Tibial nerve (tissue), 4 donors: ENCODE measurements at regions not wholly inside any gene's neighbourhood (a gene's known extent, or its start where the extent isn't known, plus 50 kb on each side); places are given as distances from the start of the nearest gene placed in this dataset.

Experiments
- DNase-seq, 2 donors: peaks; one replicate each; pipeline ENCODE4 v3.0.0-alpha.2; 2019; ENCODE audit warnings: low spot score in 2 of 2
- H3K27ac ChIP-seq, 4 donors: fragments of 200-600 bp; sonication (generic) in 3 of 4; one replicate each; pipeline ENCODE4 v1.5.1; 2017 to 2019; ENCODE audit warnings: mild to moderate bottlenecking in 1 of 4
- H3K27me3 ChIP-seq, 2 donors: fragments of 200-600 bp; sonication (generic) in 1 of 2; one replicate each; pipeline versions ENCODE4 v1.5.1 to v1.6.0; 2017 to 2019
- H3K36me3 ChIP-seq, 3 donors: fragments of 200-600 bp; sonication (generic); one replicate each; pipeline ENCODE4 v1.5.1; 2018 to 2019
- H3K4me1 ChIP-seq, 4 donors: fragments of 200-600 bp; sonication (generic) in 3 of 4; one replicate each; pipeline ENCODE4 v1.5.1; 2017 to 2019
- H3K4me3 ChIP-seq, 4 donors: fragments of 200-600 bp; sonication (generic) in 3 of 4; one replicate each; pipeline ENCODE4 v1.5.1; 2017 to 2019; ENCODE audit warnings: mild to moderate bottlenecking in 1 of 4, moderate library complexity in 1 of 4
- H3K9me3 ChIP-seq, 4 donors: fragments of 200-600 bp; sonication (generic) in 3 of 4; one replicate each; pipeline ENCODE4 v1.5.1; 2017 to 2019
- EP300 ChIP-seq, 2 donors: sonication (generic); formaldehyde crosslinking; IDR thresholded peaks; one replicate each; pipeline ENCODE4 v1.6.1; 2017; ENCODE audit warnings: antibody characterized with exemption in 2 of 2, mild to moderate bottlenecking in 1 of 2
- POLR2A ChIP-seq, 2 donors: fragments of 450-650 bp; IDR thresholded peaks; one replicate each; pipeline ENCODE4 v1.6.1; 2017; ENCODE audit warnings: antibody characterized with exemption in 2 of 2, mild to moderate bottlenecking in 2 of 2, moderate library complexity in 2 of 2
- WGBS, 2 donors: methylation state at CpG; one replicate each; pipeline ENCODE4 v1.1.5; 2018; 5-methylcytosine and 5-hydroxymethylcytosine counted together
- TF ChIP-seq, protein P1 (sequence below), 5 experiments: fragments of 200-600 bp in 3 of 5; fragments of 450-650 bp in 2 of 5; sonication (generic) in 3 of 5; IDR thresholded peaks; one replicate each; pipeline ENCODE4 v1.5.1; 2016 to 2019; ENCODE audit warnings: antibody characterized with exemption in 5 of 5, mild to moderate bottlenecking in 3 of 5, moderate library complexity in 2 of 5

DNA sequence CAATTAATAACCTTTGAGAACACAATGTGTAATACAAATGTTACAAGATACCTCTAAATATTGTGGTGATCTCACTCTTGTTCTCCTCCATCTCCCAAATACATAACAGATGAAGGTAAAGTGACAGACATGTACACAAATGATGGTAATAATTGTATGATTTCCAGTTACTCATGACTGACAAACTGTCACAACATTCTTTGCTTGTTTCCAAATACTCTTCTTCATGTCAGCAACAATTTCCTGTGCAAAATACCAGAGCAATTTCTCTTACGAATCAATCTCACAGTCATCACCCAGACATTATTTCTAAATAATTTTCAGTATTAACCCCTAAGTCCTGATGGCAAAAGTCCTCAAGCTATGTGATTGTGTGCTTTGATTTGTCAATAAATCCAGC, 92.9 kb downstream of the RPS12 start:
- no peak overlapping the region for H3K4me3 ChIP-seq
- H3K9me3 ChIP-seq = no peaks in the 10 kb centered on the region
- no peaks in the 10 kb centered on the region for H3K27me3 ChIP-seq
- WGBS, 2 donors = 32 to 37% methylated on average over 1 of the region's 1 CpG
- TF ChIP-seq EP300 (IDR thresholded peaks at IDR 0.05) = no peak
- no peak for TF ChIP-seq POLR2A (IDR thresholded peaks at IDR 0.05)
- TF ChIP-seq, protein P1, sequence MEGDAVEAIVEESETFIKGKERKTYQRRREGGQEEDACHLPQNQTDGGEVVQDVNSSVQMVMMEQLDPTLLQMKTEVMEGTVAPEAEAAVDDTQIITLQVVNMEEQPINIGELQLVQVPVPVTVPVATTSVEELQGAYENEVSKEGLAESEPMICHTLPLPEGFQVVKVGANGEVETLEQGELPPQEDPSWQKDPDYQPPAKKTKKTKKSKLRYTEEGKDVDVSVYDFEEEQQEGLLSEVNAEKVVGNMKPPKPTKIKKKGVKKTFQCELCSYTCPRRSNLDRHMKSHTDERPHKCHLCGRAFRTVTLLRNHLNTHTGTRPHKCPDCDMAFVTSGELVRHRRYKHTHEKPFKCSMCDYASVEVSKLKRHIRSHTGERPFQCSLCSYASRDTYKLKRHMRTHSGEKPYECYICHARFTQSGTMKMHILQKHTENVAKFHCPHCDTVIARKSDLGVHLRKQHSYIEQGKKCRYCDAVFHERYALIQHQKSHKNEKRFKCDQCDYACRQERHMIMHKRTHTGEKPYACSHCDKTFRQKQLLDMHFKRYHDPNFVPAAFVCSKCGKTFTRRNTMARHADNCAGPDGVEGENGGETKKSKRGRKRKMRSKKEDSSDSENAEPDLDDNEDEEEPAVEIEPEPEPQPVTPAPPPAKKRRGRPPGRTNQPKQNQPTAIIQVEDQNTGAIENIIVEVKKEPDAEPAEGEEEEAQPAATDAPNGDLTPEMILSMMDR (IDR thresholded peaks at IDR 0.05) = no peak
- DNase-seq = no peak
- H3K4me1 ChIP-seq = no peaks in the 10 kb centered on the region
- H3K27ac ChIP-seq = no peak overlapping the region
- no peaks in the 10 kb centered on the region for H3K36me3 ChIP-seq

DNA sequence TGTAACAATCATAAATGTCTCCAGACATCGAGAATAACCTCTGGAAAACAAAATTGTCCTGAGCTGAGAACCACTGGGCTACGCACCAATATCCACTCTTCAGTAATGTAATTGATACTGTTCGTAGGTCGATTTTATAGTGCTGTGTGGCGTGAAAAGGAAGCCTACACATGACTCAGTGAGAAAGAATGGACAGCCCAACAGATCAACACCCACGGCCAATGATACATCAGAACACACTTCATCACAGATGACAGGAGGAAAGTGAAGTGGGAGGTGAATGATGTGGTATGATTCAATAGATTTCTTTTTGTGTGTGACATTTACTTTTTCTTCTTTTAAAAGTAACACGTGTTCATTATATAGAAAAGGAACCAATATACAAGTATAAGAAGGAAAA, 93.5 kb downstream of the RPS12 start:
- no peaks in the 10 kb centered on the region for H3K36me3 ChIP-seq
- DNase-seq = no peak
- TF ChIP-seq, protein P1 (IDR thresholded peaks at IDR 0.05) = no peak
- TF ChIP-seq EP300 (IDR thresholded peaks at IDR 0.05) = no peak
- no peak for TF ChIP-seq POLR2A (IDR thresholded peaks at IDR 0.05)
- no peaks in the 10 kb centered on the region for H3K9me3 ChIP-seq
- WGBS, 2 donors = 77 to 84% methylated on average over 7 of the region's 7 CpGs
- H3K27ac ChIP-seq = no peak overlapping the region
- no peaks in the 10 kb centered on the region for H3K4me1 ChIP-seq
- H3K4me3 ChIP-seq = no peak overlapping the region
- no peaks in the 10 kb centered on the region for H3K27me3 ChIP-seq

DNA sequence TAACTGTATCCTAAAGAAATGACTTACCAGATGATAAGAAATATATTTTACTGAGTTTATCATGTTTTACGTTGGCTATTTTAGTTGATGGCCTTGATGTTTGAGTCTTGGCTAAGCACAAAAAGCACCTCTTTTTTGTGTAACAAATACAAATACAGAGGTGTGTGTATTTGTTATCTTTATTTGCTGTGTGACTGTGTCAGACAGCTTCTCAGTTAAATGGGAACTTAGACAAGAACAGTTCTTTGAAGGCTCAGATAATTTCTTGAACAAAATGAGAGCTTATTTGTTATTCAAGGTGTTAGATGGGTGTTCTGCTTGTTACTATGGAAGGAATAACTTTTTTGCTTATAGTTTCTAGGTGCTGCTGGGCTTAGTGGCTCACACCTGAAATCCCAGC, 95.4 kb downstream of the RPS12 start:
- Histone ChIP-seq H3K27me3 (no peaks in the 10 kb centered on the region), H3K27ac (no peak overlapping the region), H3K4me3 (no peak overlapping the region), H3K9me3 (no peaks in the 10 kb centered on the region), H3K36me3 (no peaks in the 10 kb centered on the region), H3K4me1 (no peaks in the 10 kb centered on the region)
- WGBS, 2 donors = 95 to 98% methylated on average over 1 of the region's 1 CpG
- TF ChIP-seq EP300 (IDR thresholded peaks at IDR 0.05) = no peak
- TF ChIP-seq, protein P1 (IDR thresholded peaks at IDR 0.05) = no peak
- no peak for TF ChIP-seq POLR2A (IDR thresholded peaks at IDR 0.05)
- DNase-seq = no peak

DNA sequence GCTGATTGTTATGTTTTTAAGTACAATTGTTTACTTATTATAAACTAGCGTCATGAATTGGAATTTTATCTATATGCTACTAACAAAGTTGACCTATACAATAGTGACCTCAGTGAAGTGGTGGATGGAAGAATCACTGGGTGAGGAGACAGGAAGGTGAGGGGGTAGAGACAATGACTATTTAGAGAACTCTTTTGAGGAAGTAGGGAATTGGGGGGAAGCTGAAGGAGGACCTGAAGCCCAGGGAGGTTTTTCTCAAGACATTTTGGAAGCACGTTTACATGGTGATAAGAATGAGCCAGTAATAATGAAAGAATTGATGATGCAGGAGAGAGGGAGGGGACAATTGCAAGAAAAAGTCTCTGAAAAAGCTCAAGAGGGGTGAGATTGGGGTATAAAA, 96.4 kb downstream of the RPS12 start:
- Histone ChIP-seq H3K27ac (no peak overlapping the region), H3K27me3 (no peaks in the 10 kb centered on the region), H3K9me3 (no peaks in the 10 kb centered on the region), H3K4me1 (no peaks in the 10 kb centered on the region), H3K36me3 (no peaks in the 10 kb centered on the region), H3K4me3 (no peak overlapping the region)
- WGBS, 2 donors = 32 to 34% methylated on average over 2 of the region's 2 CpGs
- TF ChIP-seq EP300 (IDR thresholded peaks at IDR 0.05) = no peak
- DNase-seq = no peak

DNA sequence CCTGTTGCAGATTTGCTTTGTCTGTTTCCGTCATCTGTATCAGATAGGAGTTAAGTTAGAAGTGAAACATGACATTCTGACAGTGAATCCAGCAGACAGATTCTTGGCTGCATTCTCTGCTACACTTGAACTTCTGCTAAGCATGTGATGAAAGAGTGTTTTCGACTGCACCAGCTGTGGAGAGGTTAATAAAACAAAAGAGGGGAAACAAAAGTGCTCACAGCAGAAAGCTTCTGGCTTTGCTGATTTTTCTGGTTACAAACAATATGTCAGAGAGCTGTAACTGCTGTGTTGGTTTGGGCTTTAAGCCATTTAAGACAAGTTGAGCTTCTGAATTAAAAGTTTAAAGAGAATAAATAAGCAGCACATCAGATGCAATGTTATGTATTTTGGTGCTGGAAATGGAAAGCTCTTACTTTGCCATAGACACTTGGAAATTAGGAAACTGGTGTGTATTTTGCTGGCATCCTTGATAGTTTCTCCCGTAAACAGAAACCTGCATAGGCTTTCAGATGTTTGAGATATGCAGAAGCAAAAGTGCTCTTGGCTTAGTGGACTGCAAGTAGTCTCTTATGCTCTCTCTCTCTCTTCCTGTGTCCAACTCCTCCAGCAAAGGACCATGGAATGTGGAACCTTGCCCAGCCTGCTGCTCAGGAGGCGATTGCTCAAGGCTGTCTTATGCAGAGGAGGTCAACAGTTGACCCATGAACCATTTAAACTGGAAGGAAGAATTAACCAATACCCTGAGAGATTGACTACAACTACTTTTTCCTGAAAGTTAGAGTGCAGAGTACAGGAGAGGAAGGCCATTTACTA, 104.9 kb downstream of the RPS12 start:
- peak; percentile 60 to 81 for DNase-seq
- Histone ChIP-seq H3K27ac (peak overlapping the region in 1 of 4 donors; percentile 44), H3K4me3 (no peak overlapping the region)

More for the DNA sequence above, 104.9 kb downstream of the RPS12 start:
- Histone ChIP-seq H3K9me3 (no peaks in the 10 kb centered on the region), H3K4me1 (peaks cover 0 to 20% (median 6%) of the 10 kb centered on the region in 4 donors), H3K27me3 (no peaks in the 10 kb centered on the region), H3K36me3 (no peaks in the 10 kb centered on the region)
- TF ChIP-seq, protein P1 (IDR thresholded peaks at IDR 0.05) = no peak
- TF ChIP-seq EP300 (IDR thresholded peaks at IDR 0.05) (peak in 1 of 2 donors; percentile 75), POLR2A (IDR thresholded peaks at IDR 0.05) (no peak)
- WGBS, 2 donors = 13 to 15% methylated on average over 4 of the region's 4 CpGs
